GM19025 (cell line): ENCODE measurements at regions not wholly inside any gene's neighbourhood (a gene's known extent, or its start where the extent isn't known, plus 50 kb on each side); places are given as distances from the start of the nearest gene placed in this dataset.
"Not testable (repeated sequence)": the region's sequence is repeated elsewhere in the genome, so short reads cannot be mapped to it uniquely, and the experiment has no call there.

Experiments
- ATAC-seq: cut with Tn5 transposase; IDR thresholded peaks from one replicate; pipeline ENCODE4 v1.9.1; 2021; ENCODE audit warnings: mild to moderate bottlenecking, low read depth, moderate library complexity; ENCODE audit not compliant: unreplicated experiment

- ATAC-seq: not testable (repeated sequence)
Measured at GRCh38 chrY:23361897-23362296, 142.6 kb downstream of the DAZ2 start.

GRCh38 chrY:23363239-23363997 is 144.1 kb downstream of the DAZ2 start:
- not testable (repeated sequence) for ATAC-seq

GRCh38 chrY:23364174-23364573 is 144.8 kb downstream of the DAZ2 start:
- ATAC-seq: not testable (repeated sequence)

GRCh38 chrY:23397132-23397531 is 177.8 kb downstream of the DAZ2 start:
- ATAC-seq: not testable (repeated sequence)

- ATAC-seq: not testable (repeated sequence)
Measured at GRCh38 chrY:23401280-23401679, 181.9 kb downstream of the DAZ2 start.

GRCh38 chrY:23401818-23402217 is 182.5 kb downstream of the DAZ2 start:
- ATAC-seq: not testable (repeated sequence)

GRCh38 chrY:23415955-23416354 is 196.6 kb downstream of the DAZ2 start:
- ATAC-seq: not testable (repeated sequence)

GRCh38 chrY:23429264-23429663 is 209.9 kb downstream of the DAZ2 start:
- peak; percentile 51 for ATAC-seq

- ATAC-seq: peak; percentile 85
Measured at GRCh38 chrY:23444742-23445141, 225.4 kb downstream of the DAZ2 start.

- ATAC-seq: not testable (repeated sequence)
Measured at GRCh38 chrY:23445225-23445624, 225.9 kb downstream of the DAZ2 start.

GRCh38 chrY:23455647-23456046 is 236.3 kb downstream of the DAZ2 start:
- ATAC-seq: not testable (repeated sequence)

GRCh38 chrY:23502883-23503282 is 283.6 kb downstream of the DAZ2 start:
- not testable (repeated sequence) for ATAC-seq
